SU-DHL-6 (cell line): ENCODE measurements at regions not wholly inside any gene's neighbourhood (a gene's known extent, or its start where the extent isn't known, plus 50 kb on each side); places are given as distances from the start of the nearest gene placed in this dataset.

Source experiments
- CTCF ChIP-seq: fragments of 200-600 bp; sonication (generic); IDR thresholded peaks from one replicate; pipeline ENCODE4 v1.5.1; 2017; ENCODE audit warnings: antibody characterized with exemption, mild to moderate bottlenecking, low read length, moderate library complexity; ENCODE audit not compliant: insufficient read depth, poor library complexity, severe bottlenecking
- EZH2phosphoT487 ChIP-seq: fragments of 200-600 bp; sonication (generic), shearing (Covaris generic); conservative IDR thresholded peaks from 2 replicates; pipeline ENCODE4 v1.6.1; 2018; ENCODE audit warnings: mild to moderate bottlenecking, antibody characterized with exemption, low read length, moderate library complexity, mixed read lengths

GRCh38 chr6:25043892-25044291 lies 108.1 kb upstream of the RIPOR2 start:
- no peak for TF ChIP-seq EZH2phosphoT487
- no peak for TF ChIP-seq CTCF
